Stimulated activated CD4-positive, alpha-beta T cell treated with anti-CD3 and anti-CD28 coated beads, Interleukin-4, amount 100 ng/mL, for 1 hour (primary cell): ENCODE measurements at regions not wholly inside any gene's neighbourhood (a gene's known extent, or its start where the extent isn't known, plus 50 kb on each side); places are given as distances from the start of the nearest gene placed in this dataset.

Source experiments
- DNase-seq: peaks from one replicate; pipeline ENCODE4 v3.0.0-alpha.2; 2020

- no peak for DNase-seq
Measured at GRCh38 chr6:166747644-166748595, 120.9 kb upstream of the RPS6KA2 start.

- no peak for DNase-seq
Measured at GRCh38 chr6:166745801-166746668, 119.0 kb upstream of the RPS6KA2 start.

DNA sequence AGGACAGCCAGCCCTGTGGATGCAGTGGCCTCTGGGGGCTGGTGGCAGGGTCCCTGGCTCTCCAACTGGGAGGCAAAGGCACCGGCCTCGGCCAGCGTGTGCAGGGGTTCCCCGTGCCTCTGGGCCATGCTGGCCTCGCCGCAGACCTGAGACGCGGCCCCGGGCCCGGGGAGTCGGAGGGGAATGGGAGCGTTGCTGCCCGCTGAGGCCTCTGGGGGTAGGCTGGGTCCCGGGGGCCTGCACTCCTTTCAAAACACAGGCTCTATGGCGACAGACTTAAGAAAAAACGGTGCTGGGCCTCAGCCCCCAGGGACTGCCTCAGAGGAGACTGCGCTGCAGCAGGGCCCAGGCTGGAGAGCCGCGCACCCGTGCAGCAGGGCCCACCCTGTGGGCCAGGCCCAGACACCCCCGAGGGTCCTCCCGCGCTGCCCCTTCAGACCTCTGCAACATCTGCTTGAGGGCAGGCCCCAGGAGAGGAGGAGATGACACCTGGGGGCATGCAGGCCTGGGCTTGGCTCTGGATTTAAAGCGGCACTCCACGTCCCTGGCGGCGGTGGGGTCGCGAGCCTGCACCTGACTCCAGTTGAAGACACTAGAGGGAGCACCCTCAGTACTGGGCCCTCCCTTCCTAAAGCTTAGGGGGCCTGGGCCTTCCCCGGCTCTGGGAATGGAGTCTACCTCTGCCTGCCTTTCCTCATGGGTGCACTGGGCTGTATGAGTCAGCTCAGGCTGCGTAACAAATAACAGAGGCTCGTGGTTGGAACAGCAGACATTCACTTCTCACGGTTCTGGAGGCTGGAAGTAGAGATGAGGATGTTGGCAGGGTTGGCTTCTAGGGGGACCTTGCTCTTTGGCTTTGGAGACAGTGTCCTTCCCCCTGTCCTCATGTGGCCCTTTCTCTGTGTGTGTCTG lies 117.4 kb upstream of the RPS6KA2 start:
- no peak for DNase-seq

GRCh38 chr6:166743406-166744222 lies 116.6 kb upstream of the RPS6KA2 start:
- no peak for DNase-seq

- DNase-seq = no peak
Measured at GRCh38 chr6:166742981-166743380, 115.9 kb upstream of the RPS6KA2 start.

DNA sequence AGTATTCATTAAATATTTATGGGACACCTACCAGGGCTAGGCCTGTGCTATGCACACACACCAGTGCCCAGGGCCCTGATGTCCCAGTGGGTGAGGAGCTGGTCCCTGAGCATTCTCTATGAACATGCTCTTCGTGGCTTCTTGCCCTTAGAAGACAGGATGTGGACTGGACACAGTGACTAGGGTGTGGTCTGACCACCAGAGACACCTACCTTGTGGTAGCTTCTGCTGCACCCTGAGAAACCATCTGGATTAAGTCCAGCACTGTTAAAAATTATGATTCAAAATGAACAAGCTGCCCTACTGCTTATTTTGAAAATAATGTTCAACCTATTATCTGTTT lies 112.9 kb upstream of the RPS6KA2 start:
- DNase-seq = no peak

DNA sequence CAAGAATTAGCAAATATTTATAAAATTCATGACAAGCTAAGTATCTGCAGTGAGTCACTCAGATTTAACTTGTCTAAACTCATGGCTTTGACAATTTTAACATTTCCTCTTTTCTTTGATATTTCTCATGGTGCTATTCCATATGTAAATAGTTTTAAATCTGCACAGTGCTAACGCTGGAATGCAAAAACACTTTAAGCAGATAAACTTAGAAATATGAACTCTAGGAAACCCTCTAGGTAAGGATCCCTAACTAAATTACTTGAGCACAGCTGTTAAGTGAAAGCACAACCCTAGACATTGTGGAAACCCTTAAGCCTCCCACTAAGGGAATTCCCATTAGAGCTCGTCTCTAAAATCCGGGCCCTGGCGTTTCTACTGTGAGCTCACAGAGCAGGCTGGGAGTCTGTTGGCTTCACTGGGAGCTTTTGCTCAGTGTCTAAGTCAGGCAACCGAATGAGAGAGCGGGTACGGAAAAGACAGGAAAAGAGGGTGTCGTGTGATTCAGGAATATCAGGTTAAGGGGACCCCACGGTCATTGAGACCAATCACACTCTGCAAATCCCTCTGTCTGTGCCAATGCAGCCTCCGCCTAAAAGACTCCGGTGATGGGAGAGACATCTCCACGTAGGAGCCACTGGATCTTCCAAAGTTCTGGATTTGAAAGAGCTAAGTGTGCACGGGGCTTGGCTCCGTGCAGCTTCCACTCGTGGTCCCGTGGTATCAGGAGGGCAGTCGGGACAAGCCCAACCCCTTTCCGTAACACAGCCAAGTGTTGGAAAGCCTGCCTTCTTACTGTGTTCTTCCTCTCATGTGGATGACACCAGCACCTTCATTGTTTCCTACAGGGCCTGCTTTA lies 112.3 kb upstream of the RPS6KA2 start:
- DNase-seq = no peak

- no peak for DNase-seq
Measured at GRCh38 chr6:166738386-166739116, 111.5 kb upstream of the RPS6KA2 start.

DNA sequence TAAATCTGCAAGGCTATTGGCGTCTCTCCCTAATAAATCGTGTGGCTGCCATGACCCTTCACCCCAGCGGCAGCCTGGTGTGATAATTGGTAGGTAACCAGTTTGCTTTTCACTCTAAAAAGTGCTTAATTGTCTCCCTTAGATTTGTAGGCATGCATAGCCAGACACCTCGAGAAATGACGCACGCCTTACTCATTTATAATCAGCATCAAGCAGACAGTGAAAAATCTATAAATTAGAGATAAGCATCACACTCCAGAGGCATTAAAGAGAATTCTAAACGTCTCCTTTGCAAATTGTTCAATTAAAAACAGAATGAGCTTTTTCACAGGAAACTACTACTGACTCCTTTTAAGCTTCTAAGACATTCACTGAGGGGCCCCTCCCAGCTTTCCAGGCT lies 110.2 kb upstream of the RPS6KA2 start:
- DNase-seq = no peak

DNA sequence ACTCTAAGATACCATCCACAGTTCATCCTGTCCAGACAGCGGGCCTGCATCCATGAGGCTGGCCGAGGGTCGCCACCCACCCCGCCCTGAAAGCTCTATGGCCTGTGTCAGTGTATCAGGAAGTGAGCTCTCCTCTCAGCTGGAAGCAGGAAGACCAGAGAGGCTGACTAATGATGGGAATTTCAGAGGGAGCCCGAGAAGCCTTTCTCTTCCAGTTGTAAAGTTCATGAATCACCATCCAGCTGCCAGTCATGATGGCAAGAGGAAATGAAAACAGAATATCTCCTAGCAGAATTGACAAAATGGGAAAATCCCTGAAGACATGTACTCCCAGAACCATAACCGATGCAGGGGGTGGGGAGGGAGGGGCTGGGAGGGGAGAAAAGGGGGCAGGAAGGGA lies 109.6 kb upstream of the RPS6KA2 start:
- DNase-seq = no peak

DNA sequence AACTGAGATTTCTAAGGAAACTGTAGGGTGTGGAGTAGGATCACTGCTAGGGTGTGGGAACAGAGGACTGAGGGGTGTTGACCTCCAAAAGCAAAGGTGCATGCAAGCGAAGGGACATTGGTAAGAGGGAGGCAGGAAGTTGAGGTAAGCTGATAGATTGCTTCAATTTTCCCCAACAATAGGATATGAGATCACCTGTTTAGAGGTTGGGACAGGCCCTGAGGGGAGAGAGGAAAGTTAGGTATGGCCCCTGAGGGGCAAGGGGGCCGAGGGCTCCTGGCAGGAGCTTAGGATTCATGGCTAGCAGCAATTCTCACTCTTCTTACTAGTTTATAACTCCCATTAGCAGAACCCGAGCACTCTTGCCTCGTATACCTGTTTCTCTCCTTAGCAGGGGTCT lies 106.8 kb upstream of the RPS6KA2 start:
- no peak for DNase-seq

GRCh38 chr6:166729658-166730057 lies 102.6 kb upstream of the RPS6KA2 start:
- no peak for DNase-seq

- DNase-seq = no peak
Measured at GRCh38 chr6:166728884-166729530, 102.0 kb upstream of the RPS6KA2 start.

- no peak for DNase-seq
Measured at GRCh38 chr6:166726201-166726600, 99.2 kb upstream of the RPS6KA2 start.

DNA sequence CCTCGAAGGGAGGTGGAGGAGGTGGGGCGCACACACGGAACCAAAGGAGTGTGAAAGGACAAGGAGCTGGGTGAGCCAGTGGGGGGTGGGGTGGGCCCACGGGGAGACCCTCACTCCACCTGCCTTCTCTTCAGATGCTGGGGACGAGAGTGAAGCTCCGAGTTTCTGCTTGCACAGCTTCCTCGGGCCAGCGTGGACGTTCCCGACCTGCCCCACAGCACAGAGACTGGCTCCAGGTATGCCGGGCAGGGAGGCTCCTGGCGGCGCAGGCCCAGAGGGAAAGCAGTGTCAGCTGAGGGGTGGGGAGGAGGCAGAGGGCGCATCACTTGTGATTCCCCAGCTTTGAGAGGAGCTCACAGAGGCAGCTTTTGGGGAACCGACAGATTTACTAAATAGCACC lies 98.5 kb upstream of the RPS6KA2 start:
- no peak for DNase-seq

- no peak for DNase-seq
Measured at GRCh38 chr6:166724576-166724975, 97.5 kb upstream of the RPS6KA2 start.

DNA sequence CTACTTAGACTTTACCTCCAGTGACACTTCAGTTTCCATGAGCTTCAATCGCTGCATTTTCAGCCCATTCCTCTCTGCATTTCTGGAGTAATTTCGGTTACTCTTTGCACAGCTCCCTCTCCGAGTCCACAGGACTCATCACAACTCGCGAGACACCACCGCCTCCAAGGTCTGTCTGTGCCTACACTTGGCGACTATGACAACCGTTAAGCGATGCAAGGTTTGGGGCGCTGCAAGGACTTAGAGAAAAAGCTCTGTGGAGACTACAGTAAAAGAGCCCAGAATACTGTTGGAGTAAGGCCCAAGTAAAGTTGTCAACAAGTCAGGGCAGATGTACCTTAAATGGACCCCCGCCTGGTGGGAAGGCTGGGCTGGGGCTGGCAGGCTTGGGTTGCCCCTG lies 95.7 kb upstream of the RPS6KA2 start:
- DNase-seq = no peak

DNA sequence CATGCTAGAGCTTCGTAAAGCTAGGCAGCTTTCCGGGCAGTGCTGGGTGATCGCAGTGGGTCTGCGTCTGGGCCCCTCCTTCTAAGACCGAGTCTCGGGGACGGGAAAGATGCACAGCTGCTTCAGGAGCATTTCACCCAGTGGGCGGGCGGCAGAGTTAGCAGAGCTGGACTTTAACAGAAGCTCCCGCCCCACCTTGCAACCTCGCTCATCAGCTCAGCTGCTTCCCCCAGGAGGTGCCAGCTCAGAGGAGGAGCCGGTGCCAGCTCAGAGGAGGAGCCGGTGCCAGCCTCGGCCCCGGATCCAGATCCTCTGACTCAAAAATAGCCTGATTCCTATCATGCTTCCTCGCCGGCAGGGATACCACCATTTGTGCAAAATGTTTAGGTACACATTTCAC lies 94.5 kb upstream of the RPS6KA2 start:
- DNase-seq = no peak

- no peak for DNase-seq
Measured at GRCh38 chr6:166720856-166721255, 93.8 kb upstream of the RPS6KA2 start.

DNA sequence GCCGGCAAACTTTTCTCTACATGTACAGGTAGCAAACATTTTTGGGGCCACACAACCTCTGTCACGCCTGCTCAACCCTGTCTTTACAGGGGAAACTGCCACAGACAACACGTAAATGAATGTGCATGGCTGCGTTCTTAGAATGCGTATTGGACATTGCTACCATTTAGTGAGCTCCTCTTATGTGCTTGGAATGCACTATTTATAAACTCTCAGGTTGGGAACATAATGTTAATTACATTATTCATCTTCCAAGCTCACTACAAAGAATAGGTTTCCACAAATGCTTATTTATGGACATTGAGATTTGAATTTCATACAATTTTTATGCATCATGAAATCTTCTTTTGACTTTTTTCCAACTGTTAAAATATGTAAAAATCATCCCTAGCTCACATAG lies 92.0 kb upstream of the RPS6KA2 start:
- DNase-seq = no peak
